HG03175 (cell line): ENCODE measurements at regions not wholly inside any gene's neighbourhood (a gene's known extent, or its start where the extent isn't known, plus 50 kb on each side); places are given as distances from the start of the nearest gene placed in this dataset.
"Not testable (repeated sequence)": the region's sequence is repeated elsewhere in the genome, so short reads cannot be mapped to it uniquely, and the experiment has no call there.

Experiments used
- ATAC-seq: cut with Tn5 transposase; IDR thresholded peaks from one replicate; pipeline ENCODE4 v1.9.1; 2021; ENCODE audit warnings: mild to moderate bottlenecking, moderate library complexity; ENCODE audit not compliant: unreplicated experiment

- no peak for ATAC-seq
Measured at GRCh38 chr6:84635081-84635761, 129.2 kb downstream of the TBX18 start.

DNA sequence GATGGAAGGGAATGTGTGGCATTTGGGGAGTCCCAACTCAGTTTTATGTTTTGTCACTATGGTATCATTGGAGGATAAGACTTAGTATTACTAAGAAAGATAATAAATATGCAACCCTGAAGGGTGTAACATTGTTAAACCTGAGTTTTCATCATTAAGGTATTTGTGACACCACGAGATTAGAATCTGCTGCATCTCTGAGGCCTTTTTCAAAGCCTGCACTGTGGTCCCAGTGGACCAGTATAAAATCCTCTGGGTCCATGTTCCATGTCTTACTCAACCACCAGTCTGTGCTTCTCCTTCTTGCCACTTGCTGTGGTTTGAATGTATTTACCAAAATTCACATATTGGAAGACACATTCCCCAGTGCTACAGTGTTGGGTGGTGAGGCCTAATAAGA lies 130.6 kb downstream of the TBX18 start:
- ATAC-seq = no peak

GRCh38 chr6:84626527-84626926 lies 137.9 kb downstream of the TBX18 start:
- ATAC-seq = not testable (repeated sequence)

- no peak for ATAC-seq
Measured at GRCh38 chr6:84625506-84625905, 138.9 kb downstream of the TBX18 start.

DNA sequence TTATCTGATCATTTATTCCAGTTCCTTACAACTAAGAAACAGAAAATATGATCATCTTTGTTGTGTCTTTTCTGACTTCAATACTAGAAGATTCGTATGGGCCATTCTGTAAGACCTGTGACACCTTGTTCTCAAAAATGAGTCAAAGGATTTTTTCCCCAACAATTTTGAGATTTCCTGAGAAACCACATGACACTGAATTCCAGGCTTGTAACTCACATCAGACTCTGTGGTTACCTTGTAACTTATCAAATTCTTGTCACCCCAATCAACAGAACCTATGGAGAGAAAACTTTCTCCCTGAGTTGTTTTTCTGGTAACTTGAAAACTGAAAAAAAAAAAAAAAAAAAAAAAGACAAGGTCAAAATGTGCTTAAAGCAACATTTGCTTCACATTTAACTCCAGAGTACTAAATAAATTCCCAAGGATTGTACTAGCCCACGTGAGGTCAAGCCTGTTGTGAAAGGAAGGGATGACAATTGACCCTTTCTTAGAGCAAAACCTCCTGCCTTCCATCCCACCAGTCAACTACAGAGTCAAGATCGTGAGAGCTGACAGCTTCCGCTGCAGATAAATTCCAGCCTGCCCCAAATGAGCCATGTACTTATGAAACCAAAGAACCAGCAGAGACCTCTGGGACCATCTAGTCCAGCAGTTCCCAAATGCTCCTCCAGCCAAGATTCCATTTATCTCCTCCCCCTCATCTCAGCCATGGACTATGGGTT lies 140.3 kb downstream of the TBX18 start:
- ATAC-seq = no peak

DNA sequence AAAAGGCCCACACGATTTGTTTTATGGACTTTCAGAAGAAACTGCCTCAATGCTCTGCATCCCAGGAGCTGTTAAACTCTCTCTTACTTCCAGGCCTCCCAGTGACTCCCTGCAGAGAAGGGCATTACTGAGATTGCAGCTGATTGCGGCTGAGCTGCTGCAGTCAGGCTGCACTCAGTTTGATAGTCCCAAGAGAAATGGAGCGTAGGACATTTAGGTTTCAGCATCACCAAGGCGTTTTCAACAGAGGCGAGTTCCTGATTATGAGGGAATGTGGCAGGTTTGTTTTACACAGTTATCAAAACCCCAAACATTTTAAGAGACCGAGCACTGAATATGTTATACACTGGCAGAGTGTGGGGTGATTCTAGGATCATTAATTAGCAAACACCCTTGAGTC lies 145.6 kb downstream of the TBX18 start:
- no peak for ATAC-seq

- ATAC-seq = no peak
Measured at GRCh38 chr6:84618046-84618752, 146.2 kb downstream of the TBX18 start.

GRCh38 chr6:84615987-84616386 lies 148.4 kb downstream of the TBX18 start:
- no peak for ATAC-seq

GRCh38 chr6:84615113-84615850 lies 149.1 kb downstream of the TBX18 start:
- ATAC-seq = no peak

GRCh38 chr6:84606860-84607259 lies 157.5 kb downstream of the TBX18 start:
- ATAC-seq = no peak

DNA sequence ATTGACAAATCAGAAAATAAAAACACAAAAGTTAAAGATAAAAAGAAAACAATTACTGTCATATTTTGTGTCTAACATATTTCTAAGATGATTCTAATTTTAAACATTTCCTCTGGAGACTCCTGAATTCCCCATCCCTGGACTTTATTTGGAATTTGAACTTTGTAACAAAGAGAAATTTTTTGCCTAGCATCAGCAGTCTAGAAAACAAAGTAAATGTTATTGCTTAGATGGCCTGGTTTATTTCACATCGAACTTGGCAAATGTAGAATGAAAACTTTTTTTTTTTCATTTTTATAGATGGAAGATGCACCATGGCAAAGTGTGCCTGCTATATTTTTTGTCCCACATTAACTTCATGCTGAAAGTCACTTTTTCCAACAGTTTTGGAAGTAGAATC lies 159.1 kb downstream of the TBX18 start:
- no peak for ATAC-seq

DNA sequence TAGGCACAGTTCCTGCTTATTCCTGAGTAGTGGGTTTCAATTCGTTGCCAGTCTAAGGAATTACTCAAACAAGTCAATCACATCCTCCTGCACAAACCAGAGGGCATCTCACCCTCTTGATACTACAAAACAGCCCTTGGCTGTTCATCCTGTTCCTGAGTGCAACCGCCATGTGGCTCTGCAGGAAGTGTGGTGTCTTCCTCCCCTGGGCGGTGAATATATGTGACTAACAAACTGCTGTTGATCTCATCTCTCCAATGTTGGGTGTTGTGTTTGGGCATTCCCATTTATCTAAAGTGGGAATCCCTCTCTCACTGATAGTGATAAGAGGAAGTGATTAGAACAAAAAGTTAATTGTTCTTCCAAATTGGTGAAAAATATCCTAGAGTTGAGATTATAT lies 163.0 kb downstream of the TBX18 start:
- ATAC-seq = no peak

DNA sequence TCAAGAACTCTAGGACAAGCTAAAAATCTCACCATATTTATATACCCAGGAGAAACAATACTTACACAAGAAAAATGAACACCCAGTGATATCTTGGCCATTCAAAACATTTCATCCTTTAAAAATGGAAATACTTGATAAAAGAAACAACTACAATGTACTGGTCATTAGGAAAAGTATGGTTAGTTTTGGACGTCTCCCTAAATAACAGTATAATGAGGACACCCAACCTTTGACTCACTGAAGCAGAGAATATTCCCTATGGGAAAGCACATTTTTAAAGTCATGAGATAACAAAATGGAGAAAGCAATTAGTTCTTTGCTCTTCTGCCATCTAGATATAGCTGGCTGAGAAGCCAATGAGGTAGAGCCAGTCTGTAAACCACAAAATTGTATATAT lies 164.4 kb downstream of the TBX18 start:
- no peak for ATAC-seq

GRCh38 chr6:84597238-84597875 lies 167.0 kb downstream of the TBX18 start:
- ATAC-seq = no peak

GRCh38 chr6:84596488-84596887 lies 167.9 kb downstream of the TBX18 start:
- ATAC-seq = no peak

- no peak for ATAC-seq
Measured at GRCh38 chr6:84588697-84589080, 175.7 kb downstream of the TBX18 start.

DNA sequence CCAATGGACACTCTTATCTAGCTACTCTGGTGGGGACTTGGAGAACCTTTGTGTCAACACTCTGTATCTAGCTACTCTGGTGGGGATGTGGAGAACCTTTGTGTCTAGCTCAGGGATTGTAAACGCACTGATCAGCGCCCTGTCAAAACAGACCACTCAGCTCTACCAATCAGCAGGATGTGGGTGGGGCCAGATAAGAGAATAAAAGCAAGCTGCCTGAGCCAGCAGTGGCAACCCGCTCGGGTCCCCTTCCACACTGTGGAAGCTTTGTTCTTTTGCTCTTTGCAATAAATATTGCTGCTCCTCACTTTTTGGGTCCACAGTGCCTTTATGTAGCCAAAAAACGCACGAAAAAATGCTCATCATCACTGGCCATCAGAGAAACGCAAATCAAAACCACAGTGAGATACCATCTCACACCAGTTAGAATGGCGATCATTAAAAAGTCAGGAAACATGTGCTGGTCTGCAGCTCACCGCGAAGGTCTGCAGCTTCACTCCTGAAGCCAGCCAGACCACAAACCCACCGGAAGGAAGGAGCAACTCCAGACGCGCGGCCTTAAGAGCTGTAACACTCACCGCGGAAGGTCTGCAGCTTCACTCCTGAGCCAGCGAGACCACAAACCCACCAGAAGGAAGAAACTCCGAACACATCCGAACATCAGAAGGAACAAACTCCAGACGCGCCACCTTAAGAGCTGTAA lies 176.3 kb downstream of the TBX18 start:
- ATAC-seq = not testable (repeated sequence)

- not testable (repeated sequence) for ATAC-seq
Measured at GRCh38 chr6:84587202-84587940, 177.0 kb downstream of the TBX18 start.

GRCh38 chr6:84583784-84584183 lies 180.6 kb downstream of the TBX18 start:
- ATAC-seq = no peak

- no peak for ATAC-seq
Measured at GRCh38 chr6:84582997-84583396, 181.4 kb downstream of the TBX18 start.
